Mucosa of stomach (tissue), 1 donor: ENCODE measurements at regions not wholly inside any gene's neighbourhood (a gene's known extent, or its start where the extent isn't known, plus 50 kb on each side); places are given as distances from the start of the nearest gene placed in this dataset.

Source experiments
- H3K27me3 ChIP-seq: one replicate; pipeline ENCODE4 v1.7.0; 2013; ENCODE audit warnings: mild to moderate bottlenecking, low read length; ENCODE audit not compliant: control insufficient read depth, insufficient read depth
- H3K36me3 ChIP-seq: one replicate; pipeline ENCODE4 v1.7.0; 2013; ENCODE audit warnings: low read length; ENCODE audit not compliant: control insufficient read depth, insufficient read depth
- H3K4me1 ChIP-seq: one replicate; pipeline ENCODE4 v1.7.0; 2013; ENCODE audit warnings: mild to moderate bottlenecking, low read length; ENCODE audit not compliant: control insufficient read depth, insufficient read depth
- H3K4me3 ChIP-seq: one replicate; pipeline ENCODE4 v1.7.0; 2013; ENCODE audit warnings: low read length
- H3K9ac ChIP-seq: one replicate; pipeline ENCODE4 v1.7.0; 2013; ENCODE audit warnings: mild to moderate bottlenecking, low read length, moderate library complexity
- H3K9me3 ChIP-seq: one replicate; pipeline ENCODE4 v1.7.0; 2013; ENCODE audit warnings: mild to moderate bottlenecking, low read length, moderate library complexity; ENCODE audit not compliant: control insufficient read depth
- donor health status: Pancreatic carcinoma.

- Histone ChIP-seq H3K27me3 (no peaks in the 10 kb centered on the region), H3K4me3 (no peak overlapping the region), H3K4me1 (no peaks in the 10 kb centered on the region), H3K9ac (no peak overlapping the region), H3K9me3 (no peaks in the 10 kb centered on the region), H3K36me3 (no peaks in the 10 kb centered on the region)
Observed at GRCh38 chrY:12981074-12981473, 76.4 kb downstream of the DDX3Y start.

- Histone ChIP-seq H3K4me3 (no peak overlapping the region), H3K4me1 (no peaks in the 10 kb centered on the region), H3K9ac (no peak overlapping the region), H3K36me3 (no peaks in the 10 kb centered on the region), H3K27me3 (no peaks in the 10 kb centered on the region), H3K9me3 (no peaks in the 10 kb centered on the region)
Observed at GRCh38 chrY:12982249-12982829, 77.7 kb downstream of the DDX3Y start.

GRCh38 chrY:12984637-12985344 is 80.1 kb downstream of the DDX3Y start:
- H3K27me3 ChIP-seq: no peaks in the 10 kb centered on the region
- H3K4me3 ChIP-seq: no peak overlapping the region

GRCh38 chrY:13017493-13017892 is 112.8 kb downstream of the DDX3Y start:
- Histone ChIP-seq H3K27me3 (no peaks in the 10 kb centered on the region), H3K4me3 (no peak overlapping the region), H3K9ac (no peak overlapping the region), H3K36me3 (no peaks in the 10 kb centered on the region), H3K4me1 (no peaks in the 10 kb centered on the region), H3K9me3 (no peaks in the 10 kb centered on the region)

More at GRCh38 chrY:12984637-12985344, 80.1 kb downstream of the DDX3Y start:
- Histone ChIP-seq H3K9ac (no peak overlapping the region), H3K36me3 (no peaks in the 10 kb centered on the region), H3K4me1 (no peaks in the 10 kb centered on the region), H3K9me3 (no peaks in the 10 kb centered on the region)

GRCh38 chrY:13019486-13019885 is 114.8 kb downstream of the DDX3Y start:
- Histone ChIP-seq H3K9ac (no peak overlapping the region), H3K4me3 (no peak overlapping the region), H3K4me1 (no peaks in the 10 kb centered on the region), H3K9me3 (no peaks in the 10 kb centered on the region), H3K36me3 (no peaks in the 10 kb centered on the region), H3K27me3 (no peaks in the 10 kb centered on the region)

GRCh38 chrY:13020839-13021238 is 116.2 kb downstream of the DDX3Y start:
- Histone ChIP-seq H3K36me3 (no peaks in the 10 kb centered on the region), H3K4me3 (no peak overlapping the region), H3K4me1 (no peaks in the 10 kb centered on the region), H3K9me3 (no peaks in the 10 kb centered on the region), H3K27me3 (no peaks in the 10 kb centered on the region), H3K9ac (no peak overlapping the region)

GRCh38 chrY:13023607-13024006 is 118.9 kb downstream of the DDX3Y start:
- Histone ChIP-seq H3K36me3 (no peaks in the 10 kb centered on the region), H3K27me3 (no peaks in the 10 kb centered on the region), H3K9ac (no peak overlapping the region), H3K9me3 (no peaks in the 10 kb centered on the region), H3K4me3 (no peak overlapping the region), H3K4me1 (no peaks in the 10 kb centered on the region)

- no peaks in the 10 kb centered on the region for H3K9me3 ChIP-seq
- H3K4me1 ChIP-seq: no peaks in the 10 kb centered on the region
Observed at GRCh38 chrY:13024447-13024846, 119.8 kb downstream of the DDX3Y start.

GRCh38 chrY:13026906-13027305 is 122.2 kb downstream of the DDX3Y start:
- Histone ChIP-seq H3K4me1 (no peaks in the 10 kb centered on the region), H3K9ac (no peak overlapping the region), H3K4me3 (no peak overlapping the region), H3K9me3 (no peaks in the 10 kb centered on the region), H3K36me3 (no peaks in the 10 kb centered on the region), H3K27me3 (no peaks in the 10 kb centered on the region)

More at GRCh38 chrY:13024447-13024846, 119.8 kb downstream of the DDX3Y start:
- Histone ChIP-seq H3K27me3 (no peaks in the 10 kb centered on the region), H3K9ac (no peak overlapping the region), H3K36me3 (no peaks in the 10 kb centered on the region), H3K4me3 (no peak overlapping the region)

GRCh38 chrY:13040232-13040631 is 135.6 kb downstream of the DDX3Y start:
- H3K27me3 ChIP-seq: no peaks in the 10 kb centered on the region

GRCh38 chrY:13053501-13053900 is 148.8 kb downstream of the DDX3Y start:
- Histone ChIP-seq H3K4me1 (no peaks in the 10 kb centered on the region), H3K36me3 (no peaks in the 10 kb centered on the region), H3K27me3 (no peaks in the 10 kb centered on the region), H3K4me3 (no peak overlapping the region), H3K9ac (no peak overlapping the region), H3K9me3 (no peaks in the 10 kb centered on the region)

More at GRCh38 chrY:13040232-13040631, 135.6 kb downstream of the DDX3Y start:
- Histone ChIP-seq H3K9ac (no peak overlapping the region), H3K4me3 (no peak overlapping the region), H3K36me3 (no peaks in the 10 kb centered on the region), H3K9me3 (no peaks in the 10 kb centered on the region), H3K4me1 (no peaks in the 10 kb centered on the region)

- no peaks in the 10 kb centered on the region for H3K9me3 ChIP-seq
- H3K4me3 ChIP-seq: no peak overlapping the region
- no peak overlapping the region for H3K9ac ChIP-seq
- H3K4me1 ChIP-seq: no peaks in the 10 kb centered on the region
- no peaks in the 10 kb centered on the region for H3K27me3 ChIP-seq
- no peaks in the 10 kb centered on the region for H3K36me3 ChIP-seq
Observed at GRCh38 chrY:13066372-13066771, 161.7 kb downstream of the DDX3Y start.
